Uterus (tissue), 3 donors: ENCODE measurements at regions not wholly inside any gene's neighbourhood (a gene's known extent, or its start where the extent isn't known, plus 50 kb on each side); places are given as distances from the start of the nearest gene placed in this dataset.

Experiments used
- DNase-seq, 2 donors: peaks; one replicate each; pipeline ENCODE4 v3.0.0-alpha.2; 2019 to 2020
- H3K27ac ChIP-seq, 2 donors: fragments of 200-600 bp; sonication (generic); 1 replicate in 1 of 2; 2 replicates in 1 of 2; pipeline ENCODE4 v1.5.1; 2016 to 2018
- H3K27me3 ChIP-seq, 2 donors: fragments of 200-600 bp; sonication (generic); one replicate each; pipeline ENCODE4 v1.5.1; 2018 to 2019; ENCODE audit warnings: control low read depth in 1 of 2
- H3K36me3 ChIP-seq, 2 donors: fragments of 200-600 bp; sonication (generic); one replicate each; pipeline ENCODE4 v1.5.1; 2019; ENCODE audit warnings: control low read depth in 1 of 2
- H3K4me1 ChIP-seq, 2 donors: fragments of 200-600 bp; sonication (generic); one replicate each; pipeline ENCODE4 v1.5.1; 2018 to 2019; ENCODE audit warnings: control low read depth in 1 of 2
- H3K4me3 ChIP-seq, 2 donors: fragments of 200-600 bp; sonication (generic); 1 replicate in 1 of 2; 2 replicates in 1 of 2; pipeline ENCODE4 v1.5.1; 2018 to 2019; ENCODE audit warnings: mild to moderate bottlenecking in 1 of 2
- H3K9me3 ChIP-seq, 2 donors: fragments of 200-600 bp; sonication (generic); one replicate each; pipeline ENCODE4 v1.5.1; 2019; ENCODE audit warnings: control low read depth in 1 of 2
- POLR2A ChIP-seq, 2 donors: fragments of 450-650 bp; IDR thresholded peaks; one replicate each; pipeline ENCODE4 v1.6.1; 2016; ENCODE audit warnings: antibody characterized with exemption in 2 of 2, mild to moderate bottlenecking in 1 of 2, moderate library complexity in 1 of 2
- intact Hi-C: fragments of 100-400 bp; cut with DNase I; formaldehyde crosslinking; loops from one replicate; pipeline ENCODE4 v1.15.1; 2023; ENCODE audit warnings: low total_unique reads
- TF ChIP-seq, protein P1 (sequence below), 4 experiments: fragments of 200-600 bp in 2 of 4; fragments of 450-650 bp in 2 of 4; sonication (generic) in 2 of 4; IDR thresholded peaks; one replicate each; pipeline ENCODE4 v1.5.1; 2016 to 2019; ENCODE audit warnings: antibody characterized with exemption in 4 of 4, mild to moderate bottlenecking in 2 of 4, moderate library complexity in 1 of 4
- donor health status: DM: yes; HTN: yes; CAD: no.

GRCh38 chr6:66423047-66423446 is 716.0 kb upstream of the EYS start:
- no peaks in the 10 kb centered on the region for H3K36me3 ChIP-seq
- H3K9me3 ChIP-seq = no peaks in the 10 kb centered on the region
- H3K27me3 ChIP-seq = no peaks in the 10 kb centered on the region
- no peaks in the 10 kb centered on the region for H3K4me1 ChIP-seq
- H3K4me3 ChIP-seq = no peak overlapping the region
- no peak for DNase-seq
- intact Hi-C loops = no loop called here
- TF ChIP-seq POLR2A (IDR thresholded peaks at IDR 0.05) = no peak
- TF ChIP-seq, protein P1, sequence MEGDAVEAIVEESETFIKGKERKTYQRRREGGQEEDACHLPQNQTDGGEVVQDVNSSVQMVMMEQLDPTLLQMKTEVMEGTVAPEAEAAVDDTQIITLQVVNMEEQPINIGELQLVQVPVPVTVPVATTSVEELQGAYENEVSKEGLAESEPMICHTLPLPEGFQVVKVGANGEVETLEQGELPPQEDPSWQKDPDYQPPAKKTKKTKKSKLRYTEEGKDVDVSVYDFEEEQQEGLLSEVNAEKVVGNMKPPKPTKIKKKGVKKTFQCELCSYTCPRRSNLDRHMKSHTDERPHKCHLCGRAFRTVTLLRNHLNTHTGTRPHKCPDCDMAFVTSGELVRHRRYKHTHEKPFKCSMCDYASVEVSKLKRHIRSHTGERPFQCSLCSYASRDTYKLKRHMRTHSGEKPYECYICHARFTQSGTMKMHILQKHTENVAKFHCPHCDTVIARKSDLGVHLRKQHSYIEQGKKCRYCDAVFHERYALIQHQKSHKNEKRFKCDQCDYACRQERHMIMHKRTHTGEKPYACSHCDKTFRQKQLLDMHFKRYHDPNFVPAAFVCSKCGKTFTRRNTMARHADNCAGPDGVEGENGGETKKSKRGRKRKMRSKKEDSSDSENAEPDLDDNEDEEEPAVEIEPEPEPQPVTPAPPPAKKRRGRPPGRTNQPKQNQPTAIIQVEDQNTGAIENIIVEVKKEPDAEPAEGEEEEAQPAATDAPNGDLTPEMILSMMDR (IDR thresholded peaks at IDR 0.05) = no peak
- H3K27ac ChIP-seq = no peak overlapping the region

GRCh38 chr6:66421570-66421969 is 714.5 kb upstream of the EYS start:
- Histone ChIP-seq H3K27me3 (no peaks in the 10 kb centered on the region), H3K36me3 (no peaks in the 10 kb centered on the region), H3K27ac (no peak overlapping the region), H3K9me3 (no peaks in the 10 kb centered on the region), H3K4me3 (no peak overlapping the region), H3K4me1 (no peaks in the 10 kb centered on the region)
- TF ChIP-seq POLR2A (IDR thresholded peaks at IDR 0.05) = no peak
- TF ChIP-seq, protein P1 (IDR thresholded peaks at IDR 0.05) = no peak
- DNase-seq = no peak
- intact Hi-C loops = no loop called here

GRCh38 chr6:66418906-66419305 is 711.9 kb upstream of the EYS start:
- no peak for DNase-seq
- intact Hi-C loops = no loop called here

GRCh38 chr6:66403966-66404365 is 696.9 kb upstream of the EYS start:
- no peak overlapping the region for H3K27ac ChIP-seq
- no peak for TF ChIP-seq POLR2A (IDR thresholded peaks at IDR 0.05)
- TF ChIP-seq, protein P1 (IDR thresholded peaks at IDR 0.05) = no peak
- H3K4me3 ChIP-seq = no peak overlapping the region
- intact Hi-C loops = no loop called here
- no peaks in the 10 kb centered on the region for H3K9me3 ChIP-seq
- DNase-seq = no peak
- no peaks in the 10 kb centered on the region for H3K36me3 ChIP-seq
- no peaks in the 10 kb centered on the region for H3K27me3 ChIP-seq
- H3K4me1 ChIP-seq = no peaks in the 10 kb centered on the region

More at GRCh38 chr6:66418906-66419305, 711.9 kb upstream of the EYS start:
- Histone ChIP-seq H3K36me3 (no peaks in the 10 kb centered on the region), H3K4me1 (no peaks in the 10 kb centered on the region), H3K4me3 (no peak overlapping the region), H3K27me3 (no peaks in the 10 kb centered on the region), H3K27ac (no peak overlapping the region), H3K9me3 (no peaks in the 10 kb centered on the region)
- TF ChIP-seq, protein P1 (IDR thresholded peaks at IDR 0.05) = no peak
- TF ChIP-seq POLR2A (IDR thresholded peaks at IDR 0.05) = no peak

DNA sequence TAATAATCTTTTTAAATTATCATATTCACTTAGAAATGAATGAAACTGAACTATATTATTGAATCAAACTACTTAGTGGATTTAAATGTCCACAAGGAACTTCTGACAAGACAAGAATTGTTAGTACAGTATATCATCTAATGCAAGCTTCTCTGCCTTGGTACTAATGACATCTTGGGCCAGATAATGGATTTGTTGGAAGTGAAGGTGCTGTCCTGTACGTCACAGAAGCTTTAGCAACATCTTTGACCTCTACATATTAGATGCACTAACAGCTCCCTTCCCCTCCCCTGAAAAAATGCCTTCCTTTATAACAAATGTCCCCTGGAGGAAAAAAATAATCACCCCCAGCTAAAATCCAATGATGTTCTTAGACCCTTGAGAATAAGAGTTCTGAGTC is 695.8 kb upstream of the EYS start:
- TF ChIP-seq, protein P1 (IDR thresholded peaks at IDR 0.05) = no peak
- no peak for TF ChIP-seq POLR2A (IDR thresholded peaks at IDR 0.05)
- intact Hi-C loops = no loop called here
- no peak overlapping the region for H3K4me3 ChIP-seq
- no peak for DNase-seq
- H3K27ac ChIP-seq = no peak overlapping the region
- no peaks in the 10 kb centered on the region for H3K36me3 ChIP-seq
- no peaks in the 10 kb centered on the region for H3K4me1 ChIP-seq
- H3K9me3 ChIP-seq = no peaks in the 10 kb centered on the region
- H3K27me3 ChIP-seq = no peaks in the 10 kb centered on the region
